ENCODE measurements at regions not wholly inside any gene's neighbourhood (a gene's known extent, or its start where the extent isn't known, plus 50 kb on each side); places are given as distances from the start of the nearest gene placed in this dataset.

DNA sequence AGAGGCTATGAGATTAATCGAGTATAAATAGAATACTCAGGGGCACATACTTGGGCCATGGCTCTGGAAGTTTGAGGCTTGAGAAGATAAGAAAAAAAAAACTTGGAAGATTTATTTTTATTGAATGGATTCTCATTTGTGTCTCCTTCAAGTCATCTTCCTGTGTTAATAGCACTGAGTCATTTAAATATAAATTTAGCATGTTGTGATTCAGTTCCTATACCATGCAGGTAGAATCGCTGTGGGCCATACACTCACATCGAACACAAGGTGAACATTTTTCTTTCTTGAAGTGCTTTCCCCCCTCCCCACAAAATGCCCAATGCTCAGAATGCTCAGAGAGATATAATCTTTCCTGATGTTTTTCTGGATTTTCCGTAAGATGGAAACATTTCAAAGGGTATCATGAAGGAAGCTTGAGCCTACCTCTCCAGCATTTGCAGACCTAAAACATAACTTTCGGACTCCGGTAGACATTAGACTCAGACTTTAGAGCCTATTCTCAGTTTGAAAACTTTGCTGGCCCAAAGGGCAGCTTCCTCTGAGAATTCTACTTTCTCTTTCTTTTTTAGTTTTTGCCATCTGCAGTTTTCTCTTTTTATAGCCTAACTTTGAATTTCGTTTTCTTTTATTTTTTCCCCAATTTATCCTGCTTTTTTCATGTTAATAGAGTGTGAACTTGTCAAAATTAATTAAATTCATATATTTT is 737.6 kb upstream of the NUDT12 start:
- no peak for TF ChIP-seq ZFP3 (CRISPR knock-in tag; IDR thresholded peaks at IDR 0.05)
- no peak for TF ChIP-seq OSR1 (CRISPR knock-in tag; IDR thresholded peaks at IDR 0.05)
- no peak for TF ChIP-seq ZFP30 (CRISPR knock-in tag; IDR thresholded peaks at IDR 0.05)
- no peak for TF ChIP-seq SNAI2 (CRISPR knock-in tag; IDR thresholded peaks at IDR 0.05)
- no peak for TF ChIP-seq PATZ1 (CRISPR knock-in tag; IDR thresholded peaks at IDR 0.05; ENCODE audit: borderline replicate concordance)
- TF ChIP-seq ARNTL (CRISPR knock-in tag; IDR thresholded peaks at IDR 0.05; ENCODE audit: borderline replicate concordance, low read depth): no peak
- no peak for TF ChIP-seq TOX (CRISPR knock-in tag; IDR thresholded peaks at IDR 0.05; ENCODE audit: borderline replicate concordance)
- no peak for TF ChIP-seq ISL1 (CRISPR knock-in tag; IDR thresholded peaks at IDR 0.05)
- no peak for TF ChIP-seq CSDC2 (CRISPR knock-in tag; IDR thresholded peaks at IDR 0.05)
- TF ChIP-seq RARB (CRISPR knock-in tag; IDR thresholded peaks at IDR 0.05): no peak
- TF ChIP-seq BACH2 (CRISPR knock-in tag; IDR thresholded peaks at IDR 0.05; ENCODE audit: borderline replicate concordance): no peak
- no peak for TF ChIP-seq CSRNP3 (CRISPR knock-in tag; IDR thresholded peaks at IDR 0.05)
- no peak for TF ChIP-seq TCF4 (CRISPR knock-in tag; IDR thresholded peaks at IDR 0.05; ENCODE audit: borderline replicate concordance)
- TF ChIP-seq ZNF565 (CRISPR knock-in tag; conservative IDR thresholded peaks at IDR 0.05; ENCODE audit: low read depth): no peak
- TF ChIP-seq POU6F1 (CRISPR knock-in tag; IDR thresholded peaks at IDR 0.05; ENCODE audit: borderline replicate concordance, low read depth): no peak
- no peak for TF ChIP-seq GLIS3 (CRISPR knock-in tag; IDR thresholded peaks at IDR 0.05)
- TF ChIP-seq ZC3H10 (CRISPR knock-in tag; IDR thresholded peaks at IDR 0.05): no peak
- no peak for TF ChIP-seq TSHZ2 (CRISPR knock-in tag; IDR thresholded peaks at IDR 0.05)
- ATAC-seq: no peak

DNA sequence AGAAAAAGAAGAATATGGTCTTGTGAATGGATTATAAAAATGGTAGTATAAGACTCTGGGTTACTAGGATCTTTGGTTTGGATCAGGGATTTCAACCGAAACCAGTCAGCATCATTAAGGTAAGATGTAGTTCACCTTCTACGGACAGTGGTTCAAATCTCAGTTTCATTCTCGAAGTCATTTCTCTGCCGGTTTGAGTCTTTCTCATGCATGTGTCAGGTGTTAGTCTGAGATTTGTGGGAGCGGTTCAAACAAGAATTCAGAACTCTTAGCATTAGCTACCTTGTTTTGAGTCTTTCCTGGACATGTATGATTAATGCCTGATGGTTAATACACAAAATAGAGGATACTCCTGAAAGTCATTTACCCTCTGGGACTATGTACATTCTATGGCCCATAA is 735.9 kb upstream of the NUDT12 start:
- TF ChIP-seq ZFP3 (CRISPR knock-in tag; IDR thresholded peaks at IDR 0.05): no peak
- no peak for TF ChIP-seq TOX (CRISPR knock-in tag; IDR thresholded peaks at IDR 0.05; ENCODE audit: borderline replicate concordance)
- no peak for TF ChIP-seq OSR1 (CRISPR knock-in tag; IDR thresholded peaks at IDR 0.05)
- TF ChIP-seq CREB5 (CRISPR knock-in tag; IDR thresholded peaks at IDR 0.05; ENCODE audit: low read depth): no peak
- TF ChIP-seq CSDC2 (CRISPR knock-in tag; IDR thresholded peaks at IDR 0.05): no peak
- no peak for TF ChIP-seq ZNF8 (CRISPR knock-in tag; IDR thresholded peaks at IDR 0.05)
- no peak for TF ChIP-seq ISL1 (CRISPR knock-in tag; IDR thresholded peaks at IDR 0.05)
- no peak for TF ChIP-seq ZC3H10 (CRISPR knock-in tag; IDR thresholded peaks at IDR 0.05)
- TF ChIP-seq CSRNP3 (CRISPR knock-in tag; IDR thresholded peaks at IDR 0.05): no peak
- no peak for TF ChIP-seq POU6F1 (CRISPR knock-in tag; IDR thresholded peaks at IDR 0.05; ENCODE audit: borderline replicate concordance, low read depth)
- TF ChIP-seq PPARA (CRISPR knock-in tag; IDR thresholded peaks at IDR 0.05; ENCODE audit: borderline replicate concordance): no peak
- TF ChIP-seq PATZ1 (CRISPR knock-in tag; IDR thresholded peaks at IDR 0.05; ENCODE audit: borderline replicate concordance): no peak
- TF ChIP-seq TCF4 (CRISPR knock-in tag; IDR thresholded peaks at IDR 0.05; ENCODE audit: borderline replicate concordance): no peak
- no peak for TF ChIP-seq RARB (CRISPR knock-in tag; IDR thresholded peaks at IDR 0.05)
- TF ChIP-seq SNAI2 (CRISPR knock-in tag; IDR thresholded peaks at IDR 0.05): no peak
- TF ChIP-seq BACH2 (CRISPR knock-in tag; IDR thresholded peaks at IDR 0.05; ENCODE audit: borderline replicate concordance): no peak
- TF ChIP-seq ZNF70 (CRISPR knock-in tag; IDR thresholded peaks at IDR 0.05): no peak
- no peak for ATAC-seq
